ENCODE measurements at regions not wholly inside any gene's neighbourhood (a gene's known extent, or its start where the extent isn't known, plus 50 kb on each side); places are given as distances from the start of the nearest gene placed in this dataset.
"Not testable (repeated sequence)": the region's sequence is repeated elsewhere in the genome, so short reads cannot be mapped to it uniquely, and the experiment has no call there.

DNA sequence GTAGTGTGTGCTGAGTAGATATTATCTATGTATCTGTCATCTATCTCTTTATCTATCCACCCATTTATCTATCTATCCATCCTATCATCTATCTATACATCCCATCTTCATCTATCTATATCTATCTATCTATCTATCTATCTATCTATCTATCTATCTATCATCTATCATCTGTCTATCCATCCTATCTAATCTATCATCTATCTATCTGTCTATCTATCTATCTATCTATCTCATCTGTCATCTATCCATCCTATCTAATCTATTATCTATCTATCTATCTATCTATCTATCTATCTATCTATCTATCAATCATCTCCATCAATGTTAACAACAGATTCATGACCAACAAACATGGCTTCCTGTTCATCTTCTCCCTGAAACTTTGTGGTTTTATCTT, 90.5 kb upstream of the SLC24A3 start:
- no peak for DNase-seq

GRCh38 chr20:19122395-19122794, 90.0 kb upstream of the SLC24A3 start:
- no peak for DNase-seq

DNA sequence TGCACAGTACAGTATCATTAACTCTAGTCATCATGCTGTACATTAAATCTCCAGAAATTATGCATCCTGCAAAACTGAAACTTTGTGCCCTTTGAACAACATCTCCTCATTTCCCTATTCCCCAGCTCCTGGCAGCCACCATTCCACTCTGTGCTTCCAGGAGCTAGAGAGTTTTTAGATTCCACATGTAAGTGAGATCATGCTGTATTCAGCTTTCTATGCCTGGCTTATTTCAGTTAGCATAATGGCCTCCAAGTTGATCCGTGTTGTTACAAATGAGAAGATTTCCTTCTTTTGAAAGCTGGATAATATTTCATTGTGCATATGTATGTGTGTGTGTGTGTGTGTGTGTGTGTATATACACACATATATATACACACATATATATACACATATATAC, 86.9 kb upstream of the SLC24A3 start:
- no peak for DNase-seq

GRCh38 chr20:19129306-19129705, 83.1 kb upstream of the SLC24A3 start:
- no peak for DNase-seq

DNA sequence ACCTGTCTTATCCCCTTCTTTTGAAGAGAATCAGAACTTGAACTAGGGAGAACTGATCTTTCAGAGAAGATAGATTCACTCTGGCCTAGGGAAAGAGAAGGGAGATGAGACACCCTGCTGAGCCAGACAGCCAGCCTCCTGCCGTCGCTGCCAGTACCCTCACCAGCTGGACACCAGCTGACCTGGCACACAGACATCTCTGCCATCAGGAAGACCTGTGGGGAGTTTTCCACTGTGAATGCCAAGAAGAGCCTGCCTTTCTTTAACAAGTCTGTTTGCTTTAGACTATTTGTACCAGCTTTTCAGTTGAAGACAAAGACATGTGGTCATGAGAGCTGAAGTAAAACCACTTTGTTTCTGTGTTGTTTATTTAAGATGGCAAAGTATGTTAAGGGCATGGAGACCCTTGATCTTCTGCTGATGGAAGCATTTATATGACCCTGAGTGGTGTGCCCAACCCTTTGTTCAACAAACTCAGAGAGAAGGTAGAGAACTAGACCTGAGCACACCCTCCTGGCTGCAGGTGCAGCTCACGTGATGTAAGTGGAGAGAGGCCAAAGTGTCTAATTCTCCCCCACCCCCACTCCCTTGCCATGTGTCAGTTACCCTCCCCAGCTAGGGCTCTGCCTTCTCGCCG, 82.3 kb upstream of the SLC24A3 start:
- DNase-seq: peak; percentile 28

DNA sequence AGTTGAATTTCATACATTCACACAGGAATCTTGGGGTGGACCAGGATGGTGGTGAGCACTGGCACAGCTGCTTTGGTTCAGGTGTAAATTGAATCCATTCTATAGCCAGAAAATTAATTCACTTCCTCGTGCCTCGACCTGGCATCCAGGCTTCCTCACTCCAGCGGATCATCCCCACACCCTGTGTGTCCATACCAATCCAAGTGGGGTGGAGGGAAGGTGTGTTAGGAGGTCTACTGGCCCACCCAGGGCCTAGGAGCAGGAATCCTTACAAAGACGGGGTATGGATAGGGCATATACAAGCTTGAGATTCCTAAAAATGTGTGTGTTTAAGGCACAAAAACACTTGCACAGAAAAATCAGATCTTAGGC, 81.8 kb upstream of the SLC24A3 start:
- no peak for DNase-seq

GRCh38 chr20:19137641-19138040, 74.8 kb upstream of the SLC24A3 start:
- DNase-seq: no peak

GRCh38 chr20:19138758-19139157, 73.7 kb upstream of the SLC24A3 start:
- DNase-seq: no peak

DNA sequence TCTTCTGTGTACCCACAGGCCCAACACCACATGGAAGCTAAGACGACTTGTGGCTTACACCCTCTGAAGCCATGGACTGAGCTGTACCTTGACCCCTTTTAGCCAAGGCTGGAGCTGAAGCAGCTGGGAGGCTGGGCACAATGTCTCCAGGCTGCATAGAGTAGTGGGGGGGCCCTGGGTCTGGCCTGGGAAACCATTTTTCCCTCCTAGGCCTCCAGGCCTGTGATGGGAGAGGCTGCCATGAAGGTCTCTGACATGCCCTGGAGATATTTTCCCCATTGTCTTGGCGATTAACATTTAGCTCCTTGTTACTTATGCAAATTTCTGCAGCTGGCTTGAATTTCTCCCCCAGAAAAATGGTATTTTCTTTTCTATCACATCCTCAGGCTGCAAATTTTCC, 72.9 kb upstream of the SLC24A3 start:
- DNase-seq: not testable (repeated sequence)

- no peak for DNase-seq
Observed at GRCh38 chr20:19141998-19142397, 70.4 kb upstream of the SLC24A3 start.

GRCh38 chr20:19143890-19144289, 68.6 kb upstream of the SLC24A3 start:
- DNase-seq: no peak

GRCh38 chr20:19161336-19161735, 51.1 kb upstream of the SLC24A3 start:
- no peak for DNase-seq
